HUES48 (cell line): ENCODE measurements at regions not wholly inside any gene's neighbourhood (a gene's known extent, or its start where the extent isn't known, plus 50 kb on each side); places are given as distances from the start of the nearest gene placed in this dataset.

ENCODE experiments used
- H3K27ac ChIP-seq: one replicate; pipeline ENCODE4 v1.7.0; 2013; ENCODE audit warnings: low read depth, low read length, inconsistent platforms
- H3K27me3 ChIP-seq: 2 replicates; pipeline ENCODE4 v1.6.1; 2013; ENCODE audit warnings: mild to moderate bottlenecking, low read length; ENCODE audit not compliant: control insufficient read depth, insufficient read depth
- H3K36me3 ChIP-seq: 2 replicates; pipeline ENCODE4 v1.6.1; 2013; ENCODE audit warnings: low read length; ENCODE audit not compliant: control insufficient read depth, insufficient read depth
- H3K4me1 ChIP-seq: 2 replicates; pipeline ENCODE4 v1.6.1; 2013; ENCODE audit warnings: mild to moderate bottlenecking, low read length; ENCODE audit not compliant: control insufficient read depth, insufficient read depth
- H3K4me3 ChIP-seq: 2 replicates; pipeline ENCODE4 v1.5.1; 2013; ENCODE audit warnings: mild to moderate bottlenecking, low read depth, low read length
- H3K9ac ChIP-seq: 2 replicates; pipeline ENCODE4 v1.6.1; 2013; ENCODE audit warnings: mild to moderate bottlenecking, low read depth, low read length, moderate library complexity
- H3K9me3 ChIP-seq: 2 replicates; pipeline ENCODE4 v1.6.1; 2013; ENCODE audit warnings: low read length; ENCODE audit not compliant: control insufficient read depth, insufficient read depth

DNA sequence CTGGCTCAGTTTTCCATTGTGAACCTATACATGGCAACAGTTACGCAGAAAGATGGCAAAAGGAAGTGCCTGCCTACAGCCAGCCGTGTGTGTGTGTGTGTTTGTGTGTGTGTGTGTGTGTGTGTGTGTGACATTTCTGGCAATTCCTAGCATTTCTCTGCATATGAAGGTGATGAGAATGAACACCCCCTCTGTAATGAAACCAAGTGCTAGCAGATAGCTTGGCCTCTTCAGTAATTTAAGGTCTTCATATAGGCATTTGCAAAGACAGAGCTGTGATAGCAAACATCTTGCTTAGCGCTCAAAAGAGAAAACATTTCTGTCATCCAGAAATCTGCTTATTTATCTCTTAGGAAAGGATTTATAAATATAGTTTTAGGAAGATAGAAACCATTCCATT is 389.1 kb downstream of the AACS start:
- Histone ChIP-seq H3K27ac (no peak overlapping the region), H3K36me3 (no peaks in the 10 kb centered on the region), H3K9me3 (no peaks in the 10 kb centered on the region), H3K27me3 (no peaks in the 10 kb centered on the region), H3K4me3 (no peak overlapping the region), H3K9ac (no peak overlapping the region), H3K4me1 (peaks cover 3% of the 10 kb centered on the region; the same call in 1 of the 2 replicates)

DNA sequence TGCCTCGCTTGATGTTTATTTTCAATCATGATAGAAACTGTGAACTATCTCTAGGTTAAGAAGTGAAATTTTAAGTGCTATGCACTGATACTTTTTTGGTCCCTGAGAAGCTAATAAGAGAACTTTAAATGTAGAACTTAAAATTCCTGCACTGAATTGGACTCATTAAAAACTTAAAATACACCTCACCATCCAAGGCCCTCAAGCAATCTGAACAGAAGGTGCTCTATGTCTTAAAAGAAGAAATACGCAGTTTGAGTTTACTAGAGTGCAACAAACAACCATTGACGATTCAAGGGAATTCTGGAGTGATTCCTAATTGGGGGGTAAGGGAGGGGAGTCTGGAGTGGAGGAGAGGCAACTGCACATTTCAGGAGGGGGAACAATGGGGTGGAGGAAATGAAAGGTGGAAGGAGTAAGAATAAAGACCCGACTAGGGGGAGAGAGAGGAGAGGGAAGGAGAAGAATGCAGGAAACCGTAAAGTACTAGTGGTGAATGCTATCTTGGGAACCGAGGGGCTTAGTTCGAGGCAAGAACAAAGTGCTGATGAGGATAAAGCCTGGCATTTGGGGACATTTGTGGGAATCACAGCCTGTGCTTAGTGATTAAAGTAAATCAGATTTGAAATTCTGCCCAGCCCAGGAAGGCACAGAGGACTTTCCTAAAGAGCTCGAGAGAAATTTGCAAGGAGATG is 389.7 kb downstream of the AACS start:
- H3K27ac ChIP-seq = no peak overlapping the region
- H3K36me3 ChIP-seq = no peaks in the 10 kb centered on the region
- H3K4me1 ChIP-seq = peaks cover 3% of the 10 kb centered on the region; the same call in 1 of the 2 replicates
- no peak overlapping the region for H3K9ac ChIP-seq
- no peaks in the 10 kb centered on the region for H3K27me3 ChIP-seq
- no peaks in the 10 kb centered on the region for H3K9me3 ChIP-seq
- no peak overlapping the region for H3K4me3 ChIP-seq

DNA sequence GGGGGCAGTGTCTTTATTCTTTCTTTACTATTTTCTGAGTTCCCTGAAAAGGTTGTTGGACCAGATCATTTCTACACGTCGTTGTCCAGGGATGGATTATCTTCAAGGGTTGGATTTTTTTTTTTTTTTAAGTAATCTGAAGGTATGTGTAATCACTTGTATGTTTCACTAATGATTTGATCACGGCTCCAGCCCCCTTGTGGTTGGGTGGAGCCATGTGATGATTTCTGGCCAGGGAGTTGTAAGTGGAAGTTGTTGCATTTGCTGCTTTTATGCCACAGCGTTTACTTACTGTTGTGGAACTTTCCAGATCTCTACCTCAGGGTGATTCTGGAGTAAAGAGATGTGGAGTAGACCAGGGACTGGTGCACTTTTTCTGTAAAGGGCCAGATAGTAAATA is 390.3 kb downstream of the AACS start:
- no peaks in the 10 kb centered on the region for H3K9me3 ChIP-seq
- H3K4me1 ChIP-seq = peaks cover 3% of the 10 kb centered on the region; the same call in 1 of the 2 replicates
- no peaks in the 10 kb centered on the region for H3K36me3 ChIP-seq
- no peak overlapping the region for H3K9ac ChIP-seq
- no peaks in the 10 kb centered on the region for H3K27me3 ChIP-seq
- H3K27ac ChIP-seq = no peak overlapping the region
- no peak overlapping the region for H3K4me3 ChIP-seq

DNA sequence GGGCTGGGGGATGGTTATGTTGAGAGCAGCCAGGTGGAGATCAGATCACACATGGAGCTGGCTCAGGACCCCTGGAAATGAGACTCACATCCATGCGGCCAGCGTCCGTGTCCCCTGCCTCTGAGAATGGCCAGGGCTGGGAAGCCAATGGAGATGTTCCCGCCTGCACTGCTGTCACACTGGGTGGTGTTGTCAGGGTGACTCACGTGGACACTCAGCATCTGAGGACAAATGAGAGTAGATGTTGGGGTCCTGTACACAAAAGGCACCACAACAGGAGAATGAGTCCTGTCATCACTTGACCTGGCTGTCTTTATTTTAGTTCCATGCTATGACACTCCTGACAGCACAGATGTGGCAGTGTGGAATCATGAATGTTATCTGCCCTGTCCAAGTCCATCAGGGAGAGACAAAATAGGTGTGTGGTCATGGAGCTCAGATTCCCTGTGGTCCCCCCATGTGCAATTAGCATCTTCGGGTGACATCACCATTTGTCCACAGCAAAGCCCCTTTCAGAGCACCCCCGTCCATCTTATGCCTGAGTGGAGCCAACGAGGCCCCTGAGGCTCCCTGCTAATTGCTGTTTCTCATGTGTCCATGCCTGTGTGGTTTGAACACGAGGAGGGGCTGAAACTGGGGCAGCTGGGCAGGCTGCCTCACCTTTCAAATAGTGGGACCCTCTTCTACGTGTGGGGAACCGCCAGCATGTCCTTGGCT is 393.5 kb downstream of the AACS start:
- Histone ChIP-seq H3K27ac (no peak overlapping the region), H3K4me3 (no peak overlapping the region), H3K9me3 (no peaks in the 10 kb centered on the region), H3K36me3 (no peaks in the 10 kb centered on the region), H3K4me1 (peaks cover 3% of the 10 kb centered on the region; the same call in 1 of the 2 replicates), H3K27me3 (no peaks in the 10 kb centered on the region), H3K9ac (no peak overlapping the region)

DNA sequence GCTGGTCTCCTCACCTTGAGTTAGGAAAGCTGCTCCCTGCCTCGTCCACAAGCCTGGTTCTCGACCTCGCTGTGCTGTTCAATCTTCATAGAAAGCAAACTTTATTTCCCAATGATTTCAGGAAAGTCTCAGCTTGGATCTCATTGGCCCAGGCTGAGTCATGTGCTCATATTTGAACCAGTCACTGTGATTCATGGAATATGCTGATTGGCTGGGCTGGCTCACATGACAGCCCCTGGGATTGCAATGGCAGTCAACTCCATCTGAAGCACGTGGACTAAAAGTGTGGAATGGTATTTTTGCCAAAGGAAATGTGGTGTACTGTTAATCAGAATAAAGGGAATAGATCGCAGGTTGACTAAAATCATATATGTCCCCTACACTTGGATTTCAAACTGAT is 396.6 kb downstream of the AACS start:
- Histone ChIP-seq H3K4me1 (no peaks in the 10 kb centered on the region), H3K9me3 (no peaks in the 10 kb centered on the region), H3K27ac (no peak overlapping the region), H3K4me3 (no peak overlapping the region), H3K27me3 (no peaks in the 10 kb centered on the region), H3K36me3 (no peaks in the 10 kb centered on the region), H3K9ac (no peak overlapping the region)

DNA sequence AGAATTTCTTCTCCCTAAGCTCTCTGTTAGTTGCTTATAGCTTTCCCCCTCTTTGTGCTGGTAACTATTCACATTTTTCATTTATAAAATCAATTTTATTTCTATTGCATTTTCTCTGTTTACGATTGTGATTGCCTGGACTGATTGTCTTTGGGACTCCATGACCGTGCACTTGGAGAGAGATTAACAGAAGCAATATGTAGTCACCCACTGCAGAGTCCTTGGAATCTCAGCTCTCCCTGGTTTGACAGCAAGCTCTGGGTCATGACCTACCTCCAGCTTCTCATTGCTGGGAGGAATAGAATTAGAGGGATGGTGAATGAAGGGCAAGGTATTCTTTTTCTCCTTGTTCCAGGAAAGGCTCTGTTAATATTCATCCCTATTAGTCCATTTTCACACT is 398.2 kb downstream of the AACS start:
- no peak overlapping the region for H3K27ac ChIP-seq
- no peaks in the 10 kb centered on the region for H3K4me1 ChIP-seq
- no peaks in the 10 kb centered on the region for H3K27me3 ChIP-seq
- no peaks in the 10 kb centered on the region for H3K9me3 ChIP-seq
- H3K4me3 ChIP-seq = no peak overlapping the region
- no peaks in the 10 kb centered on the region for H3K36me3 ChIP-seq
- no peak overlapping the region for H3K9ac ChIP-seq

DNA sequence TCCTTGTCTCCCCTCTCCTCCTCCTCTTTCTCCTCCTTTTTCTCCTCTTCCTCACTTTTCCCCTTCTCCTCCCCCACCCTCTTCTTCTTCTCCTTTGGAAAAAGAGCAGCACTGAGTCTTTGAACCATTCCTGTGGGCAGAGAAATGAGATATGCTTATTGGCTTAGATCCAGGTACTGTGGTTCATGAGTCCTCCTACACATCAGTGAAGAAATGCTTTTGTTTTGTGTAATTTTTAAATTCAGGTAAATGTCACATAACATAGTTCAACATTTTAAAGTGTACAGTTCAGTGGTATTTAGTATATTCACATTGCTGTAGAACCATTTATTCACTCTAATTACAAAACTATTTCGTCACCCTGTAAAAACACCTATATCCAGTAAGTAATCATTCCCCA is 402.1 kb downstream of the AACS start:
- H3K36me3 ChIP-seq = no peaks in the 10 kb centered on the region
- no peaks in the 10 kb centered on the region for H3K27me3 ChIP-seq
- H3K4me1 ChIP-seq = no peaks in the 10 kb centered on the region
- H3K27ac ChIP-seq = no peak overlapping the region
- no peaks in the 10 kb centered on the region for H3K9me3 ChIP-seq
- H3K9ac ChIP-seq = no peak overlapping the region
- no peak overlapping the region for H3K4me3 ChIP-seq

DNA sequence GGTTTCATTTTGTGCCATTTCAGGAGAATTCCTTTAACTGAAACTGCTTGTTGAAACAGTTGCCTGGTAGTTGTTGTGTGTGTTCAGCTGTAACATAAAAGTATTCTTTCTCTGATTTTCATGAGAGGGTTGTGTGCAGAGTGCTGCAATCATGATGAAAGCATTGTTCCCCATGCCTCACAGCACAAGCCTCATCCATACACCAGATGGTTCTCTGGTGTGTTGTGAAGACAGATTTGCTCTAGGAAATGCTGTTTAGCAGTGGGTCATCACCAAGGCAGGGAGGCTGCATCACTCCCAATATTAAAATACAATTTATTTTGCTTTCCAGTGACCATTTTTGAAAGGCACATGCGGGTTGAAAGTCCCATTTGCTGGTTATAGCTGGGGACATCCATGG is 404.4 kb downstream of the AACS start:
- Histone ChIP-seq H3K4me3 (no peak overlapping the region), H3K36me3 (no peaks in the 10 kb centered on the region), H3K27me3 (no peaks in the 10 kb centered on the region), H3K9ac (no peak overlapping the region), H3K4me1 (no peaks in the 10 kb centered on the region), H3K27ac (no peak overlapping the region), H3K9me3 (no peaks in the 10 kb centered on the region)

DNA sequence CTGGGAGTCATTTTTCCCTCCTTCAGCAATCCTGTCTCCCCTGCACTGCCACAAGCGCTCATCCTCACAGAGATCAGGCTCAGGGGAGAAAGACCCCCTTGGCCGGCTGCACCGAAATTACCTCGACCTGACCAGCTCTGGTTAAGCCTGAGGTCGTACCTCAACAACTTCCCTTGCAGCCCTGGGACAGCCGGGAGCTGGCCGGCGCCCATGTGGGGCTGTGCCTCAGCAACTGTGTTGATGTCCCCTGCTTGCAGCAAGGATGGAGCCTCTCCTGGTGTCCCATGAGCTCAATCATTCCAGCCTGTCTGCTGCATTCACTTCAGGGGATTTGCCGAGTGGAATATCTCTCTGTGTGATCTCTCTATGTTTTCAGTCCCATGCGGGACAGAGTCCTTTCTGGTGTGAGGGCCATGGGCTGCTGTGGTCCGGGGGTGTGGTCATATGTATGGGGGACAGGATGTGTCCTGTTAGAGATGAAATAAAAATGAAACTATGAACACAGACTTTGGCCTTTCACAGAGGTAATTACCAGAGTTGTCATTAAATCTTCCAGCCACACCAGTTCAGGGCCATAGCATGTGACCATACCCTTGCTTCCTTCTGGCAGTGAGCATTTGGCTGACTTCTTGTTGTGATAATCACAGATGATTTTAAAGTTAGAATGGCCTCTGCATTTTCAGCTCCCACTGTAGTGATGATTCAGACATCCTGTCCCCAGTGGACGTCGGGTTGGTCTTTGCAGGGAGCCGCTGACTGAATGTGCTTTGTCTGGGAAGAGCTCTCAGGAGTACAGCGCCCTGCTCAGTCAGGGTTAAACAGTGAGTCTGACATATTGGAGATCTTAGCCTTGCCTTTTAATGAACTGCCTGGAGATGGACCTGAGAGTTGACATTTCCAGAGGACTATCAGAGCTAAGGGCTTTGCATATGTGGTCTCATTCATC is 405.9 kb downstream of the AACS start:
- Histone ChIP-seq H3K9me3 (no peaks in the 10 kb centered on the region), H3K9ac (no peak overlapping the region), H3K4me3 (no peak overlapping the region), H3K4me1 (no peaks in the 10 kb centered on the region), H3K36me3 (no peaks in the 10 kb centered on the region), H3K27ac (no peak overlapping the region), H3K27me3 (no peaks in the 10 kb centered on the region)

DNA sequence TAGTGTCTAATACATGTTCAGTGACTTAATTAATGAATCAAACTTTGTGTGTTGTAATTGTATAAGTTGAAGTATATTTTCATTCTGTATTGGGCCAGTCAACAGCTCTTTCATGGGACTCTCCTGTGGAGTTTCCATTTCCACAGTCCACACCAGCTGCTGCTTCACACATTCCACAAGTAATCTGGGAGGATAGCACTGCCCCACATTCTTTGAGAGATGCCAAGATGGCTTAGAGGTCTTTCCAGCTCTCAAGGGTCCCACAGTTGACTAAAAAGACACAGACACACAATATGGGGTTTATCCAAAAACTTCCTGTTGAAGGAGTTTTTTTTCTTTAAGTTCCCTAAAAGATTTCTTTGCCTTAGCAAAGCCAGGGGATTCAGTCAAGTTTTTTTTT is 408.3 kb downstream of the AACS start:
- 0 out of 2 replicates have a peak, but pooled peaks cover 6% of the 10 kb centered on the region for H3K4me1 ChIP-seq
- no peak overlapping the region for H3K9ac ChIP-seq
- no peak overlapping the region for H3K4me3 ChIP-seq
- H3K9me3 ChIP-seq = no peaks in the 10 kb centered on the region
- H3K27me3 ChIP-seq = no peaks in the 10 kb centered on the region
- H3K27ac ChIP-seq = no peak overlapping the region
- no peaks in the 10 kb centered on the region for H3K36me3 ChIP-seq

DNA sequence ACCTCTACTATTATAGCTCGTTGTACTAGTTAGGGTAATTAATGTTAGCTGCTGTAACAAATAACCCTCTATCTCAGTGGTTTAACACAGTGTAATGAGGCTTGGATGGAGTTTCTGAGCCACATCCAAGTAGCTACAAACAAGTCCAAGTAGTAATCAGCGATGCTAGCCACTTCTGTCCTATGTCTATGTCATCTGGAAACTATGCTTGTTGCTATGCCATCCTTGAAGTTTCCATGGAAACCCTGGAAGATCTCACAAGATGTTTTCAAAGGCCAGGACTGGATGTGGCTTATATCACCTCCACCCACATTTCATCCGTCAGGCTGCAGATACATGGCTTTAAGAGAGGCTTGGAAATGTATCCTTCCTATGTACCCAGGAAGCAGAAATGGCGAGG is 422.1 kb downstream of the AACS start:
- H3K27ac ChIP-seq = no peak overlapping the region
- no peaks in the 10 kb centered on the region for H3K4me1 ChIP-seq
- no peak overlapping the region for H3K9ac ChIP-seq
- H3K36me3 ChIP-seq = no peaks in the 10 kb centered on the region
- no peak overlapping the region for H3K4me3 ChIP-seq
- no peaks in the 10 kb centered on the region for H3K27me3 ChIP-seq
- H3K9me3 ChIP-seq = no peaks in the 10 kb centered on the region
